ENCODE measurements at regions not wholly inside any gene's neighbourhood (a gene's known extent, or its start where the extent isn't known, plus 50 kb on each side); places are given as distances from the start of the nearest gene placed in this dataset.
"Not testable (repeated sequence)": the region's sequence is repeated elsewhere in the genome, so short reads cannot be mapped to it uniquely, and the experiment has no call there.

DNA sequence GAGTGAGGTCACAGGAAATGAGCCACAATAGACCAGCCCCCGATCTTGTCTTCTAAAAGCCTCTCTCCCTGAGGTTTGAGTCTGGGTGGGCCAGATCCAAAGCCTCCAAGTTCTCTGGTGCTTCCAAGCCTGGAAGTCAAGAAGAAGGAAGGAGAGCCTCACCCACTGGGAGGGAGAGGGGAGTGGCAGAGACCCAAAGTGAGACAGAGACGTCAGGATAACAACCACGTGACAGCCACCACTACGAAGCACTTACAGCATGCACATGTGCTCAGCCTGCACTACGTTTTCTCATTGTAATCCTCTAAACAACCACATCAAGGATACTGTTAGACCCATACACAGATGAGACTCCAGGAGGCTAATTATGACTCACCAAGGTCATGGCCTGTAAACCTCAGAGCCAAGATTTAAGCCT lies 197.3 kb upstream of the LINGO1 start:
- peak overlapping the region; percentile 15 for H3K9ac ChIP-seq (ENCODE audit: low read length)
- H2BK120ac ChIP-seq (ENCODE audit: low read depth, low read length): no peak overlapping the region
- H2BK12ac ChIP-seq (ENCODE audit: low read length in 2 of 2): no peak overlapping the region
- H4K8ac ChIP-seq (ENCODE audit: low read length): no peak overlapping the region
- H2AK5ac ChIP-seq (ENCODE audit: low read length, severe bottlenecking): no peak overlapping the region
- no peaks in the 10 kb centered on the region for H3K79me1 ChIP-seq (replicated peaks; ENCODE audit: low read length, poor library complexity, severe bottlenecking)
- no peak overlapping the region for H2BK15ac ChIP-seq (ENCODE audit: low read depth, poor library complexity, severe bottlenecking)
- no peak overlapping the region for H2AFZ ChIP-seq (ENCODE audit: low read depth, low read length)
- H3K23ac ChIP-seq (ENCODE audit: low read length in 2 of 2): no peak overlapping the region
- DNase-seq: peak; percentile 79
- H3K14ac ChIP-seq (ENCODE audit: low read length in 2 of 2): no peak overlapping the region
- no peaks in the 10 kb centered on the region for H3K9me3 ChIP-seq (ENCODE audit: control insufficient read depth, low read length)
- no peak overlapping the region for H3K4me3 ChIP-seq (ENCODE audit: insufficient read depth in 1 of 2, low read depth in 1 of 2, low read length in 2 of 2)
- no peak overlapping the region for H4K91ac ChIP-seq (ENCODE audit: low read length)
- H3K18ac ChIP-seq (ENCODE audit: low read depth in 1 of 2, low read length in 2 of 2): no peak overlapping the region
- H3K4me2 ChIP-seq (ENCODE audit: low read length, poor library complexity, severe bottlenecking): no peak overlapping the region
- WGBS: 4% methylated on average over 4 of the region's 5 CpGs
- no peak overlapping the region for H3K27ac ChIP-seq (ENCODE audit: low read length, poor library complexity, severe bottlenecking)
- peaks cover 5% of the 10 kb centered on the region for H3K4me1 ChIP-seq (ENCODE audit: control insufficient read depth, insufficient read depth, low read depth, low read length)
- no peak overlapping the region for H2BK5ac ChIP-seq (ENCODE audit: low read depth, low read length, poor library complexity, severe bottlenecking)
- H3K27me3 ChIP-seq (ENCODE audit: control insufficient read depth in 1 of 2, insufficient read depth in 1 of 2, low read length in 2 of 2): peaks cover 43 to 76% of the 10 kb centered on the region in 2 experiments
- H3K4ac ChIP-seq (ENCODE audit: low read depth in 1 of 2, low read length in 2 of 2): no peak overlapping the region
- no peaks in the 10 kb centered on the region for H3K36me3 ChIP-seq (ENCODE audit: control insufficient read depth in 1 of 2, insufficient read depth in 2 of 2, low read depth in 1 of 2, low read length in 2 of 2)

DNA sequence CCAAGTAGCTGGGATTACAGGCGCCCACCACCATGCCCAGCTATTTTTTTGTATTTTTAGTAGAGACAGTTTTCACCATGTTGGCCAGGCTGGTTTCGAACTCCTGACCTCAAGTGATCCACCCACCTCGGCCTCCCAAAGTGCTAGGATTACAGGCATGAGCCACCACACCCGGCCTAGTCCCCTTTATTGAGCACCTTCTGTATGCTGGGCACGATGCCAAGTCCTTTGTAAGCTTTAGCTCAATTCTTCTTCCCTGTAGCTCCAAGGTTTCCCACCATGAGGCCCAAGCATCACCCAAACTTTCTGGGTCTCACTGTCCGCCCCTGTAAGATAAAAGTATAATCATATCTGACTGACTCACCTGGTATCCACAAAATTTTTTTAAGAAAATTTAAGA lies 196.6 kb upstream of the LINGO1 start:
- not testable (repeated sequence) for H3K36me3 ChIP-seq (ENCODE audit: control insufficient read depth in 1 of 2, insufficient read depth in 2 of 2, low read depth in 1 of 2, low read length in 2 of 2); H3K9ac ChIP-seq (ENCODE audit: low read length); H2BK12ac ChIP-seq (ENCODE audit: low read length in 2 of 2); H4K8ac ChIP-seq (ENCODE audit: low read length); H3K9me3 ChIP-seq (ENCODE audit: control insufficient read depth, low read length); H3K14ac ChIP-seq (ENCODE audit: low read length in 2 of 2); H3K4me2 ChIP-seq (ENCODE audit: low read length, poor library complexity, severe bottlenecking); H2AFZ ChIP-seq (ENCODE audit: low read depth, low read length); H3K79me1 ChIP-seq (replicated peaks; ENCODE audit: low read length, poor library complexity, severe bottlenecking); H2BK15ac ChIP-seq (ENCODE audit: low read depth, poor library complexity, severe bottlenecking); H3K4ac ChIP-seq (ENCODE audit: low read depth in 1 of 2, low read length in 2 of 2); DNase-seq; H4K91ac ChIP-seq (ENCODE audit: low read length); H3K4me1 ChIP-seq (ENCODE audit: control insufficient read depth, insufficient read depth, low read depth, low read length); H3K23ac ChIP-seq (ENCODE audit: low read length in 2 of 2); H2BK5ac ChIP-seq (ENCODE audit: low read depth, low read length, poor library complexity, severe bottlenecking); H3K18ac ChIP-seq (ENCODE audit: low read depth in 1 of 2, low read length in 2 of 2); H2BK120ac ChIP-seq (ENCODE audit: low read depth, low read length); H2AK5ac ChIP-seq (ENCODE audit: low read length, severe bottlenecking); H3K27ac ChIP-seq (ENCODE audit: low read length, poor library complexity, severe bottlenecking); H3K4me3 ChIP-seq (ENCODE audit: insufficient read depth in 1 of 2, low read depth in 1 of 2, low read length in 2 of 2)
- 86% methylated on average over 5 of the region's 6 CpGs for WGBS
- H3K27me3 ChIP-seq (ENCODE audit: control insufficient read depth in 1 of 2, insufficient read depth in 1 of 2, low read length in 2 of 2): peaks cover 50 to 77% of the 10 kb centered on the region in 2 experiments

DNA sequence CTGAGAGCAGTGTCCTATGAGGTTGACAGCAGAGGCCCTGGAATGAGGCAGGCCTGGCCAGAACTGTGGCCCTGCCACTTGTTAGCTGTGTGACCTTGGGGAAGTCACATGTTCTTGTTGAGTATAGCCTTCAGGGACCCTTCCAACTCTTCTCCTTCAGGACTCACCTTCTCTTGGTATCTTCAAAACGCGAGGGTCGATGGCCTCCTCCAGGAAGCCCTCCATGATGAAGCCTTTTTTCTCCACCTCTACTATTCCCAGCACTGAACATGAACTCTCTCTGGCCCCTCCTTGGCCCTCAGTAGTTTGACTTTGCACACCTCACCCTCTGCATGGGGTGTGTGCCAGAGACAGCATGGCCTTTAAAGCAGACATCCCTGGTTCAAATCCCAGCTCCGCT lies 195.1 kb upstream of the LINGO1 start:
- no peak overlapping the region for H3K23ac ChIP-seq (ENCODE audit: low read length in 2 of 2)
- no peak overlapping the region for H2BK120ac ChIP-seq (ENCODE audit: low read depth, low read length)
- no peaks in the 10 kb centered on the region for H3K36me3 ChIP-seq (ENCODE audit: control insufficient read depth in 1 of 2, insufficient read depth in 2 of 2, low read depth in 1 of 2, low read length in 2 of 2)
- no peak overlapping the region for H3K27ac ChIP-seq (ENCODE audit: low read length, poor library complexity, severe bottlenecking)
- H3K18ac ChIP-seq (ENCODE audit: low read depth in 1 of 2, low read length in 2 of 2): no peak overlapping the region
- no peak overlapping the region for H2BK12ac ChIP-seq (ENCODE audit: low read length in 2 of 2)
- H2BK15ac ChIP-seq (ENCODE audit: low read depth, poor library complexity, severe bottlenecking): no peak overlapping the region
- H3K79me1 ChIP-seq (replicated peaks; ENCODE audit: low read length, poor library complexity, severe bottlenecking): no peaks in the 10 kb centered on the region
- no peak overlapping the region for H2AFZ ChIP-seq (ENCODE audit: low read depth, low read length)
- H3K4me3 ChIP-seq (ENCODE audit: insufficient read depth in 1 of 2, low read depth in 1 of 2, low read length in 2 of 2): no peak overlapping the region
- H3K9me3 ChIP-seq (ENCODE audit: control insufficient read depth, low read length): no peaks in the 10 kb centered on the region
- no peak overlapping the region for H4K91ac ChIP-seq (ENCODE audit: low read length)
- H3K14ac ChIP-seq (ENCODE audit: low read length in 2 of 2): no peak overlapping the region
- peaks cover 5% of the 10 kb centered on the region for H3K4me1 ChIP-seq (ENCODE audit: control insufficient read depth, insufficient read depth, low read depth, low read length)
- H3K4ac ChIP-seq (ENCODE audit: low read depth in 1 of 2, low read length in 2 of 2): no peak overlapping the region
- no peak overlapping the region for H3K4me2 ChIP-seq (ENCODE audit: low read length, poor library complexity, severe bottlenecking)
- H4K8ac ChIP-seq (ENCODE audit: low read length): no peak overlapping the region
- no peak overlapping the region for H3K9ac ChIP-seq (ENCODE audit: low read length)
- WGBS: 98% methylated on average over 4 of the region's 4 CpGs
- H3K27me3 ChIP-seq (ENCODE audit: control insufficient read depth in 1 of 2, insufficient read depth in 1 of 2, low read length in 2 of 2): peaks cover 59 to 77% of the 10 kb centered on the region in 2 experiments
- no peak overlapping the region for H2AK5ac ChIP-seq (ENCODE audit: low read length, severe bottlenecking)
- no peak overlapping the region for H2BK5ac ChIP-seq (ENCODE audit: low read depth, low read length, poor library complexity, severe bottlenecking)
- no peak for DNase-seq

DNA sequence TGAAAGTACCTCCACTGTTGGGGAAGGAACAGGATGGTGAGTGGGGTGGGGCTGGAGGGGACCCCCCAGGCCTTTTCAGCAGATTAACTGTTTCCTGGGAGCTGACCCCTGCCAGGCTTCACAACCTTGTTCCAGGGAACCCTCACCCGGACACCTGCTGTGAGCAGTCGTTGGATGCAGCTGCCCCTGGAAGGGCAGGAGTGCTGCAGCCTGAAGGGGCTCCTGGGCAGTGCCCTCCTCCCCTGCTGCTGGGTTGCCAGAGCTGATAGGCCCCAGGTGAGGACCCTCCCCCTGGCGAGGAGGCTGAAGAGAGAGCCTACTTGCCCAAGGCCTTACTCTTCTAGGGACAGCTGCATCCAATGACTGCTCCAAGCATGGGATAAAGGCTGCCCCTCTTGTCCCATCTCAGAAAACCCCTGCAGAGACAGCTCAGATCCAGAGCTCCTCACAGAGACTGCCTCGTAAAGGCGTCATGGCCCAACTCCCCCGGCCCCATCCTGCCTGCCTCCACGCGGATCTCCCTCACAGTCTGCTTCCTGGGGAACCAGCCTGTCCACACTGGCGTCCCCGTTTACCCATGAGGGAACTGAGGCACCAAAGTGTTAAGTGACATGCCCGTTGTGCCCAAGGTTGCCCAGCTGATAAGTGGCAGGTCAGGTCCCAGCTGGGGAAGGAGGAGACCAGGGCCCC lies 193.4 kb upstream of the LINGO1 start:
- 71% methylated on average over 11 of the region's 11 CpGs for WGBS
- no peaks in the 10 kb centered on the region for H3K9me3 ChIP-seq (ENCODE audit: control insufficient read depth, low read length)
- no peak overlapping the region for H3K4me3 ChIP-seq (ENCODE audit: insufficient read depth in 1 of 2, low read depth in 1 of 2, low read length in 2 of 2)
- H3K4me1 ChIP-seq (ENCODE audit: control insufficient read depth, insufficient read depth, low read depth, low read length): peaks cover 5% of the 10 kb centered on the region
- H3K4ac ChIP-seq (ENCODE audit: low read depth in 1 of 2, low read length in 2 of 2): no peak overlapping the region
- H3K9ac ChIP-seq (ENCODE audit: low read length): no peak overlapping the region
- H4K91ac ChIP-seq (ENCODE audit: low read length): no peak overlapping the region
- no peak overlapping the region for H4K8ac ChIP-seq (ENCODE audit: low read length)
- H3K36me3 ChIP-seq (ENCODE audit: control insufficient read depth in 1 of 2, insufficient read depth in 2 of 2, low read depth in 1 of 2, low read length in 2 of 2): no peaks in the 10 kb centered on the region
- no peak overlapping the region for H2BK15ac ChIP-seq (ENCODE audit: low read depth, poor library complexity, severe bottlenecking)
- peaks cover 65 to 77% of the 10 kb centered on the region in 2 experiments for H3K27me3 ChIP-seq (ENCODE audit: control insufficient read depth in 1 of 2, insufficient read depth in 1 of 2, low read length in 2 of 2)
- no peak for DNase-seq
- H3K23ac ChIP-seq (ENCODE audit: low read length in 2 of 2): no peak overlapping the region
- H2BK5ac ChIP-seq (ENCODE audit: low read depth, low read length, poor library complexity, severe bottlenecking): no peak overlapping the region
- H2AFZ ChIP-seq (ENCODE audit: low read depth, low read length): no peak overlapping the region
- H3K27ac ChIP-seq (ENCODE audit: low read length, poor library complexity, severe bottlenecking): no peak overlapping the region
- no peak overlapping the region for H2BK120ac ChIP-seq (ENCODE audit: low read depth, low read length)
- no peak overlapping the region for H3K4me2 ChIP-seq (ENCODE audit: low read length, poor library complexity, severe bottlenecking)
- no peak overlapping the region for H2AK5ac ChIP-seq (ENCODE audit: low read length, severe bottlenecking)
- no peak overlapping the region for H2BK12ac ChIP-seq (ENCODE audit: low read length in 2 of 2)
- no peaks in the 10 kb centered on the region for H3K79me1 ChIP-seq (replicated peaks; ENCODE audit: low read length, poor library complexity, severe bottlenecking)
- no peak overlapping the region for H3K18ac ChIP-seq (ENCODE audit: low read depth in 1 of 2, low read length in 2 of 2)
- no peak overlapping the region for H3K14ac ChIP-seq (ENCODE audit: low read length in 2 of 2)
